Panc1 (cell line): ENCODE measurements at regions not wholly inside any gene's neighbourhood (a gene's known extent, or its start where the extent isn't known, plus 50 kb on each side); places are given as distances from the start of the nearest gene placed in this dataset.
"Not testable (repeated sequence)": the region's sequence is repeated elsewhere in the genome, so short reads cannot be mapped to it uniquely, and the experiment has no call there.

Experiments
- ATAC-seq: fragments of 200-7000 bp; cut with Tn5 transposase; 2 replicates; pipeline ENCODE4 v1.9.1; 2020; ENCODE audit warnings: mild to moderate bottlenecking, moderate library complexity
- BruUV-seq: library from RNA; stranded (reverse); fragments of 400-500 nt; replicated peaks from 2 replicates; lab custom pipeline; 2021; lab: Mats Ljungman, UMichigan
- CTCF ChIA-PET: fragments of 300-600 bp; sonication (Branson Sonifier 250); formaldehyde crosslinking; loops from one replicate; lab custom pipeline; 2022; ENCODE audit warnings: antibody characterized with exemption; lab: Charles Lee
- POLR2A ChIA-PET: fragments of 300-600 bp; sonication (Branson Sonifier 250); formaldehyde crosslinking; loops from one replicate; lab custom pipeline; 2022; ENCODE audit warnings: antibody characterized with exemption; lab: Charles Lee
- DNase-seq: peaks from one replicate; pipeline ENCODE4 v3.0.0-alpha.2; 2010; ENCODE audit warnings: low read depth, low spot score
- H3K27ac ChIP-seq: 2 replicates; pipeline ENCODE4 v1.5.1; 2011; ENCODE audit warnings: mild to moderate bottlenecking, low read length, inconsistent platforms
- H3K27me3 ChIP-seq: fragments of 200-500 bp; sonication (Bioruptor generic); 2 replicates; pipeline ENCODE4 v1.6.0; 2014; ENCODE audit warnings: low read length, inconsistent platforms; ENCODE audit not compliant: control insufficient read depth, insufficient read depth
- H3K36me3 ChIP-seq: fragments of 200-500 bp; sonication (Bioruptor generic); 2 replicates; pipeline ENCODE4 v1.5.1; 2014; ENCODE audit warnings: inconsistent platforms, mild to moderate bottlenecking, low read length, moderate library complexity; ENCODE audit not compliant: control insufficient read depth, insufficient read depth
- H3K4me1 ChIP-seq: 2 replicates; pipeline ENCODE4 v1.5.1; 2011; ENCODE audit warnings: inconsistent platforms, mild to moderate bottlenecking, low read length, moderate library complexity; ENCODE audit not compliant: control insufficient read depth, insufficient read depth
- H3K4me3 ChIP-seq, 2 experiments: 2 replicates each; pipeline ENCODE4 v1.5.1; 2011 to 2012; ENCODE audit warnings: low read depth in 2 of 2, low read length in 2 of 2, mild to moderate bottlenecking in 2 of 2, inconsistent platforms in 1 of 2, moderate library complexity in 1 of 2
- H3K9me3 ChIP-seq: fragments of 200-500 bp; sonication (Bioruptor generic); 2 replicates; pipeline ENCODE4 v1.5.1; 2014; ENCODE audit warnings: low read depth, mild to moderate bottlenecking, inconsistent platforms, low read length, moderate library complexity; ENCODE audit not compliant: control insufficient read depth, insufficient read depth
- CTCF ChIP-seq: fragments of 450-650 bp; IDR thresholded peaks from 2 replicates; pipeline ENCODE4 v1.5.1; 2017; ENCODE audit warnings: mild to moderate bottlenecking
- POLR2AphosphoS5 ChIP-seq: IDR thresholded peaks from 2 replicates; pipeline ENCODE4 v1.6.1; 2012; ENCODE audit warnings: mild to moderate bottlenecking, low read depth, low read length, moderate library complexity
- SIN3A ChIP-seq: IDR thresholded peaks from 2 replicates; pipeline ENCODE4 v1.6.1; 2012; ENCODE audit warnings: low read depth, mild to moderate bottlenecking, low read length, moderate library complexity, borderline replicate concordance; ENCODE audit not compliant: insufficient read depth
- TCF7L2 ChIP-seq: IDR thresholded peaks from 2 replicates; pipeline ENCODE4 v1.6.1; 2011; ENCODE audit warnings: mild to moderate bottlenecking, low read depth, low read length, inconsistent platforms
- in situ Hi-C: cut with HindIII; loops from 2 replicates; pipeline ENCODE4 v1.10.0; 2016; ENCODE audit warnings: low sequenced_read_pairs, low pct_unique_long_range_greater_than_20kb
- intact Hi-C: fragments of 100-400 bp; cut with micrococcal nuclease; formaldehyde crosslinking; loops from one replicate; pipeline ENCODE4 v1.10.0; 2022; ENCODE audit not compliant: unreplicated experiment
- TF ChIP-seq, protein P1 (sequence below), 2 experiments: IDR thresholded peaks; 2 replicates each; pipeline ENCODE4 v1.6.1; 2011 to 2012; ENCODE audit warnings: low read depth in 2 of 2, control low read depth in 1 of 2, low read length in 1 of 2, mild to moderate bottlenecking in 1 of 2, moderate library complexity in 1 of 2; ENCODE audit not compliant: insufficient read depth in 1 of 2

GRCh38 chr7:9149499-9150082, 716.2 kb downstream of the NXPH1 start:
- intact Hi-C loops (no loop called here), in situ Hi-C loops (no loop called here)
- TF ChIP-seq TCF7L2 (no peak), POLR2AphosphoS5 (no peak), CTCF (no peak), SIN3A (no peak)
- TF ChIP-seq, protein P1, sequence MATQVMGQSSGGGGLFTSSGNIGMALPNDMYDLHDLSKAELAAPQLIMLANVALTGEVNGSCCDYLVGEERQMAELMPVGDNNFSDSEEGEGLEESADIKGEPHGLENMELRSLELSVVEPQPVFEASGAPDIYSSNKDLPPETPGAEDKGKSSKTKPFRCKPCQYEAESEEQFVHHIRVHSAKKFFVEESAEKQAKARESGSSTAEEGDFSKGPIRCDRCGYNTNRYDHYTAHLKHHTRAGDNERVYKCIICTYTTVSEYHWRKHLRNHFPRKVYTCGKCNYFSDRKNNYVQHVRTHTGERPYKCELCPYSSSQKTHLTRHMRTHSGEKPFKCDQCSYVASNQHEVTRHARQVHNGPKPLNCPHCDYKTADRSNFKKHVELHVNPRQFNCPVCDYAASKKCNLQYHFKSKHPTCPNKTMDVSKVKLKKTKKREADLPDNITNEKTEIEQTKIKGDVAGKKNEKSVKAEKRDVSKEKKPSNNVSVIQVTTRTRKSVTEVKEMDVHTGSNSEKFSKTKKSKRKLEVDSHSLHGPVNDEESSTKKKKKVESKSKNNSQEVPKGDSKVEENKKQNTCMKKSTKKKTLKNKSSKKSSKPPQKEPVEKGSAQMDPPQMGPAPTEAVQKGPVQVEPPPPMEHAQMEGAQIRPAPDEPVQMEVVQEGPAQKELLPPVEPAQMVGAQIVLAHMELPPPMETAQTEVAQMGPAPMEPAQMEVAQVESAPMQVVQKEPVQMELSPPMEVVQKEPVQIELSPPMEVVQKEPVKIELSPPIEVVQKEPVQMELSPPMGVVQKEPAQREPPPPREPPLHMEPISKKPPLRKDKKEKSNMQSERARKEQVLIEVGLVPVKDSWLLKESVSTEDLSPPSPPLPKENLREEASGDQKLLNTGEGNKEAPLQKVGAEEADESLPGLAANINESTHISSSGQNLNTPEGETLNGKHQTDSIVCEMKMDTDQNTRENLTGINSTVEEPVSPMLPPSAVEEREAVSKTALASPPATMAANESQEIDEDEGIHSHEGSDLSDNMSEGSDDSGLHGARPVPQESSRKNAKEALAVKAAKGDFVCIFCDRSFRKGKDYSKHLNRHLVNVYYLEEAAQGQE (IDR thresholded peaks at IDR 0.05; ENCODE audit: insufficient read depth in 1 of 2, low read depth in 2 of 2, low read length in 1 of 2): no peak
- no TSS peak for BruUV-seq
- DNase-seq (no peak), ATAC-seq (no peak)
- Histone ChIP-seq H3K4me3 (no peak overlapping the region), H3K4me1 (no peaks in the 10 kb centered on the region), H3K27me3 (no peaks in the 10 kb centered on the region), H3K9me3 (no peaks in the 10 kb centered on the region), H3K36me3 (no peaks in the 10 kb centered on the region), H3K27ac (no peak overlapping the region)
- ChIA-PET CTCF (no interaction called here), POLR2A (no interaction called here)

DNA sequence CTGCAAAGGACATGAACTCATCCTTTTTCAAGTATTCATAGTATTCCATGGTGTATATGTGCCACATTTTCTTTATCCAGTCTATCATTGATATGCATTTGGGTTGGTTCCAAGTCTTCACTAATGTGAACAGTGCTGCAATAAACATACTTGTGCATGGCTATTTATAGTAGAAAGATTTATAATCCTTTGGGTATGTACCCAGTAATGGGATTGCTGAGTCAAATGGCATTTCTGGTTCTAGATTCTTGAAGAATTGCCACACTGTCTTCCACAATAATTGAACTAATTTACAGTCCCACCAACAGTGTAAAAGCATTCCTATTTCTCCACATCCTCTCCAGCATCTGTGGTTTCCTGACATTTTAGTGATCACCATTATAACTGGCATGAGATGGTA, 730.3 kb downstream of the NXPH1 start:
- intact Hi-C loops, H3K4me1 ChIP-seq, H3K9me3 ChIP-seq, H3K27ac ChIP-seq, ATAC-seq, BruUV-seq, in situ Hi-C loops, CTCF ChIA-PET, H3K27me3 ChIP-seq, DNase-seq, H3K36me3 ChIP-seq, POLR2A ChIA-PET, H3K4me3 ChIP-seq: not testable (repeated sequence)

GRCh38 chr7:9175871-9176270, 742.5 kb downstream of the NXPH1 start:
- CTCF ChIA-PET: no interaction called here
- Histone ChIP-seq H3K27ac (no peak overlapping the region), H3K9me3 (no peaks in the 10 kb centered on the region), H3K4me3 (no peak overlapping the region), H3K4me1 (no peaks in the 10 kb centered on the region), H3K36me3 (no peaks in the 10 kb centered on the region), H3K27me3 (no peaks in the 10 kb centered on the region)
- intact Hi-C loops (no loop called here), in situ Hi-C loops (no loop called here)
- TF ChIP-seq SIN3A: no peak
- no peak for TF ChIP-seq CTCF
- TF ChIP-seq POLR2AphosphoS5: no peak
- TF ChIP-seq TCF7L2: no peak
- TF ChIP-seq, protein P1 (IDR thresholded peaks at IDR 0.05; ENCODE audit: insufficient read depth in 1 of 2, low read depth in 2 of 2, low read length in 1 of 2): no peak
- POLR2A ChIA-PET: no interaction called here
- no TSS peak for BruUV-seq
- DNase-seq (no peak), ATAC-seq (no peak)
